BE2C (cell line): ENCODE measurements at regions not wholly inside any gene's neighbourhood (a gene's known extent, or its start where the extent isn't known, plus 50 kb on each side); places are given as distances from the start of the nearest gene placed in this dataset.

Source experiments
- DNase-seq: peaks from one replicate; pipeline ENCODE4 v3.0.0-alpha.2; 2020
- H3K27me3 ChIP-seq: fragments of 250-450 bp; sonication (Bioruptor Pico); 2 replicates; pipeline ENCODE4 v1.5.1; 2020; ENCODE audit warnings: mild to moderate bottlenecking
- H3K36me3 ChIP-seq: fragments of 250-450 bp; sonication (Bioruptor Pico); 2 replicates; pipeline ENCODE4 v1.5.1; 2020; ENCODE audit warnings: mild to moderate bottlenecking
- H3K4me1 ChIP-seq: fragments of 250-450 bp; sonication (Bioruptor Pico); 2 replicates; pipeline ENCODE4 v1.5.1; 2020
- H3K4me3 ChIP-seq: 2 replicates; pipeline ENCODE4 v1.5.1; 2011; ENCODE audit warnings: low read depth, low read length
- H3K9me3 ChIP-seq: fragments of 250-450 bp; sonication (Bioruptor Pico); 2 replicates; pipeline ENCODE4 v1.5.1; 2020
- TF ChIP-seq, protein P1 (sequence below): IDR thresholded peaks from 2 replicates; pipeline ENCODE4 v1.5.1; 2012; ENCODE audit warnings: mild to moderate bottlenecking, low read depth, low read length

DNA sequence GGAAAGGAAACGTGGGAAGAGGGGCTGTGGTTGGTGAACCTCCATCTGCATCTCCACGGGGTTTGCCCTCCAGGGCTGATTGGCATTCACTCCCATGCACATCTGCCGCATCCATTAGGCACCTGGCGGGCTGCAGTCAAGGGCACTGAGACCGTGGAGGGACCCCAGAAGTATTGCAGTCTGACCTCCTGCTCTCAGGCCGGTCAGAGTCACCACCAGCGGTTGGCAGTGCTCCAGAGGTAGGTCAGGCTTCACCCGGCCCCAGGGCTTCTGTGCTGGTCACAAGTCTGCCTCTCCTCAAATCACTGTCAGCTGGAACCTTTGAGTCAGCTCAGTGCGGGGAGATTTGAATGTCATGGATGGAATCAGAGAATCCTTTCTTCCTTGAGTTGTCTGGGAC lies 132.3 kb downstream of the PAPOLA start:
- H3K9me3 ChIP-seq: no peaks in the 10 kb centered on the region
- H3K27me3 ChIP-seq: no peaks in the 10 kb centered on the region
- no peak for DNase-seq
- no peak overlapping the region for H3K4me3 ChIP-seq
- no peaks in the 10 kb centered on the region for H3K4me1 ChIP-seq
- TF ChIP-seq, protein P1, sequence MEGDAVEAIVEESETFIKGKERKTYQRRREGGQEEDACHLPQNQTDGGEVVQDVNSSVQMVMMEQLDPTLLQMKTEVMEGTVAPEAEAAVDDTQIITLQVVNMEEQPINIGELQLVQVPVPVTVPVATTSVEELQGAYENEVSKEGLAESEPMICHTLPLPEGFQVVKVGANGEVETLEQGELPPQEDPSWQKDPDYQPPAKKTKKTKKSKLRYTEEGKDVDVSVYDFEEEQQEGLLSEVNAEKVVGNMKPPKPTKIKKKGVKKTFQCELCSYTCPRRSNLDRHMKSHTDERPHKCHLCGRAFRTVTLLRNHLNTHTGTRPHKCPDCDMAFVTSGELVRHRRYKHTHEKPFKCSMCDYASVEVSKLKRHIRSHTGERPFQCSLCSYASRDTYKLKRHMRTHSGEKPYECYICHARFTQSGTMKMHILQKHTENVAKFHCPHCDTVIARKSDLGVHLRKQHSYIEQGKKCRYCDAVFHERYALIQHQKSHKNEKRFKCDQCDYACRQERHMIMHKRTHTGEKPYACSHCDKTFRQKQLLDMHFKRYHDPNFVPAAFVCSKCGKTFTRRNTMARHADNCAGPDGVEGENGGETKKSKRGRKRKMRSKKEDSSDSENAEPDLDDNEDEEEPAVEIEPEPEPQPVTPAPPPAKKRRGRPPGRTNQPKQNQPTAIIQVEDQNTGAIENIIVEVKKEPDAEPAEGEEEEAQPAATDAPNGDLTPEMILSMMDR: no peak
- H3K36me3 ChIP-seq: no peaks in the 10 kb centered on the region

DNA sequence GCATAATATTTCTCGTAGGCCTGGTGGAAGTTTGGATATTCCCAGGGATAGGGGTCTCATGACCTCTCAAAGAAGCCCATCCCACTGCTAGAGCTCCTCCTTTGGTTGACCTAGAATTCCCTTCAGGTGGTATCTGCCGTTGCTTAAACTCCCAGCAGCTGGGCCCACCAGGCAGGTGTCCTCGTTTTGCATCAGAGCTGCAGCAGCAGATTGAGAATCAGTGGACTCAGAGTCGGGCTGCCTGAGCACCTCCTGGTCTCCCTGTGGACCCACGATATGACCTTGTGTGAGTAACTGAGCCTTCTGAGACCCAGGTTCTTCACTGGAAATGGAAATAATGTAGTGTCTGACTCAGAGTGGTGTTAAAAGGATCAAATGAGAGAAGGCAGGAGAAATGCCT lies 132.7 kb downstream of the PAPOLA start:
- DNase-seq: no peak
- H3K27me3 ChIP-seq: no peaks in the 10 kb centered on the region
- no peaks in the 10 kb centered on the region for H3K9me3 ChIP-seq
- H3K4me3 ChIP-seq: no peak overlapping the region
- no peaks in the 10 kb centered on the region for H3K4me1 ChIP-seq
- TF ChIP-seq, protein P1: no peak
- H3K36me3 ChIP-seq: no peaks in the 10 kb centered on the region

DNA sequence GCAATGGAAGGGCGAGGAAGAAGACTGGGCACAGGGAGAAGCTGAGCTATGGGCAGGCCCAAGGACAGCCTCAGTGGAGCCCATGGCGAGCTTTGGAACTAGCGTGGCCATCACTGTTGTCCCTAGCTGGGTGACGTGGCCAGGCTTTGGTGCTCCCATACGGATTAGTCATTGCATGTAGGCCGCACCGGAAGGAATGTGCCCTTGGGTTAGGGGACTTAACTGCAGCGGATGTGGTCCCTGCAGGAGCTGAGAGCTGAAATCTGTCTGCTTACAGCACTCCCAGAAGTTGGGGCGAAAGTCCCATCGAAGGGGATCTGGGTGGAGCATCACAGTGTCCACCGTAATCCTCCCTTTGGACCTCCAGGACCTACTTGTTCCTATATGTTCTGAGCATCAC lies 133.7 kb downstream of the PAPOLA start:
- TF ChIP-seq, protein P1: no peak
- no peaks in the 10 kb centered on the region for H3K36me3 ChIP-seq
- H3K4me1 ChIP-seq: no peaks in the 10 kb centered on the region
- no peak overlapping the region for H3K4me3 ChIP-seq
- H3K9me3 ChIP-seq: no peaks in the 10 kb centered on the region
- no peak for DNase-seq
- H3K27me3 ChIP-seq: no peaks in the 10 kb centered on the region

DNA sequence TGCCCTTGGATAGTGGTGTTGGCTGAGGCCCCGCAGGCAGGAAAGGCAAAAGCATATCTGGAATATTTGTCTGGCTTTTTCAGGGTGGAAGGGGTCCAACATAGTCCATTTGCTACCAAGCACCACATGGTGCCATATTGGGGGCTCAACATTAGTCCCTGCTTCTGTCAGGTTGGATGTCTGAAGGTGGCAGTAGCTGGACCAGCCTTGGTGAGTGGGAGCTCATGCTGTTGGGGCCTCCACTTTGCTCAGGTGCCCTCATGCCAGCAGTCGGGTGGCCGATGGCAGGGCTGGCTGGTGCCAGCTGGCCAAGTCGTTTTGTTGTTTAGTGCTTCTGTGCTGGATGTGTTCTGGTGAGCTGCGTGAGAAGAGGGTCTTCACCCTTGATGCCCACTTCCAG lies 135.3 kb downstream of the PAPOLA start:
- no peaks in the 10 kb centered on the region for H3K27me3 ChIP-seq

DNA sequence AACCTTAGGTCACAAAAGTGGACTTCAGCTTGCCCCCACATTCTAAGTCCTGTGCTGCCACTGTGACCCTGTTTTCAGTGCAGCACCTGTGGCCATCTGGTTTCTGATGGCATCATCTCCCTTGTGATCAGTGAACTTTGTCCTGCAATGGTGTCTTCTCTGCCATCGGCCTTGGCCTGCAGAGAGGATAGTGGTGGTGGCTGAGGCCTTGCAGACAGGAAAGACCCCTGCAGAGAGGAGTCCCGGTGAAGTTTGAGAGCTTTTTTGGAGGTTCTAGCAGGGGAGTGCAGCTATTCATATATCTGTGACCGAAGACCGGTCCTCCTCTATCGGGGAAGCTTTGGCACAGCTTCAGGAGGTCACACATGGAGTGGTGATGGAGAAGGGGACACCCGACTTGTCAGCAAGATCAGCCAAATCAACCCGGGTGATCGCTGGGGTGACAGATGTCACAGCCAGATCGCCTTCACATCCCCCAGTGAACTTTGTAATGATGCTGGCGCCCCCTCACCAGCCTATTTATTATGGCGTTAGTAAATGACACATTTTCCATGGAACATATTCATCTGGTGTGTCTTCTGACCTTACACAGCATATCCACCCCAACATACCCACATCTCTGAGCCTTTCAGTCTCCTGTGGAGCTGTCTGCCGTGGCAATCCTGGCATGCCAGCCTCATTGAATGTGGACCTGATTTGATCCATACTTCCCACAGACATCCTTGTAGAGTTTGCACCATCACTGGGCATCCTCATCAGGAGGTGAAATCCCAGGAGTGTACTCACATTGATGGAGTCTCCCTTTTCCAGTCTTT lies 136.1 kb downstream of the PAPOLA start:
- DNase-seq: no peak
- TF ChIP-seq, protein P1: no peak
- H3K36me3 ChIP-seq: no peaks in the 10 kb centered on the region
- no peaks in the 10 kb centered on the region for H3K4me1 ChIP-seq
- no peak overlapping the region for H3K4me3 ChIP-seq
- no peaks in the 10 kb centered on the region for H3K9me3 ChIP-seq
- H3K27me3 ChIP-seq: no peaks in the 10 kb centered on the region

More for the DNA sequence above, 135.3 kb downstream of the PAPOLA start:
- no peak overlapping the region for H3K4me3 ChIP-seq
- TF ChIP-seq, protein P1: no peak
- DNase-seq: no peak
- no peaks in the 10 kb centered on the region for H3K4me1 ChIP-seq
- no peaks in the 10 kb centered on the region for H3K9me3 ChIP-seq
- H3K36me3 ChIP-seq: no peaks in the 10 kb centered on the region

DNA sequence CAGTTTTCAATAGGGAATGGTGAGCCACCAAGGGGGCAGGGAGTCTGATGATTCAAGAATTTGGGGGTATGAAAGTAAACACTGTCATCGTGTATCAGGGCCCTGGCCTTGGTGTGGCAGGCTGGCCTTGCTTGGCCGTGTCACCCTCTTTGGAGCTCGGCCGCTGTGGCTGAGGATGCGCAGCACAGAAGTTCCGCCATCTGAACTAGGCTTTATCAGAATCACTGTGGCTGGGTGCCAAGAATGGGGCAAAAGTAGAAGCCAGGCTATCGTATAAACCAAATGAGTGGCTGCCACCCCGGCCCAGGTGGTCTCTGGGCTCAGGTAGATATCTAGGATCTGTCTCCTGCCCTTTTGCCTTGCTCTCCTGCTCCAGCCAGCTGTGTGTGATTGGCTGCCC lies 137.4 kb downstream of the PAPOLA start:
- Histone ChIP-seq H3K36me3 (no peaks in the 10 kb centered on the region), H3K4me1 (no peaks in the 10 kb centered on the region), H3K9me3 (no peaks in the 10 kb centered on the region), H3K4me3 (no peak overlapping the region), H3K27me3 (no peaks in the 10 kb centered on the region)
- DNase-seq: no peak
- TF ChIP-seq, protein P1: no peak
